Natural killer cell (primary cell): ENCODE measurements at regions not wholly inside any gene's neighbourhood (a gene's known extent, or its start where the extent isn't known, plus 50 kb on each side); places are given as distances from the start of the nearest gene placed in this dataset.

Experiments
- ATAC-seq, 3 donors: fragments of 150-1000 bp in 2 of 3; fragments of 200-7000 bp in 1 of 3; cut with Tn5 transposase; 1 replicate in 1 of 3; 2 replicates in 2 of 3; pipeline ENCODE4 v1.10.0; 2021; ENCODE audit warnings: mild to moderate bottlenecking in 2 of 3, moderate library complexity in 2 of 3
- DNase-seq, 2 donors: peaks; one replicate each; pipeline versions ENCODE4 v3.0.0 to v3.0.0-alpha.2; 2013 to 2021; ENCODE audit warnings: mixed read lengths in 1 of 2
- H3K27ac ChIP-seq: one replicate; pipeline ENCODE4 v1.5.1; 2013; ENCODE audit warnings: mild to moderate bottlenecking, low read length
- H3K27me3 ChIP-seq: one replicate; pipeline ENCODE4 v1.6.1; 2013; ENCODE audit warnings: low read length; ENCODE audit not compliant: control insufficient read depth, insufficient read depth
- H3K36me3 ChIP-seq: one replicate; pipeline ENCODE4 v1.6.1; 2013; ENCODE audit warnings: low read length; ENCODE audit not compliant: control insufficient read depth, insufficient read depth
- H3K4me1 ChIP-seq: one replicate; pipeline ENCODE4 v1.6.1; 2013; ENCODE audit warnings: low read length; ENCODE audit not compliant: control insufficient read depth, insufficient read depth
- H3K4me3 ChIP-seq: one replicate; pipeline ENCODE4 v1.5.1; 2013; ENCODE audit warnings: low read length
- H3K9me3 ChIP-seq: one replicate; pipeline ENCODE4 v1.6.1; 2013; ENCODE audit warnings: low read length; ENCODE audit not compliant: control insufficient read depth, insufficient read depth
- H3K27ac Mint-ChIP-seq, 2 donors: one replicate each; pipeline ENCODE4 v1.8.0; 2022; ENCODE audit warnings: mild to moderate bottlenecking in 2 of 2, mixed read lengths in 2 of 2, moderate library complexity in 1 of 2
- H3K27me3 Mint-ChIP-seq, 2 donors: one replicate each; pipeline ENCODE4 v1.8.0; 2022; ENCODE audit warnings: low read depth in 2 of 2, mixed read lengths in 2 of 2
- H3K36me3 Mint-ChIP-seq: one replicate; pipeline ENCODE4 v1.8.0; 2022; ENCODE audit warnings: mixed read lengths
- H3K4me1 Mint-ChIP-seq, 2 donors: one replicate each; pipeline ENCODE4 v1.8.0; 2022; ENCODE audit warnings: mixed read lengths in 2 of 2
- H3K4me3 Mint-ChIP-seq: one replicate; pipeline ENCODE4 v1.8.0; 2022; ENCODE audit warnings: mild to moderate bottlenecking, moderate library complexity, mixed read lengths
- H3K9me3 Mint-ChIP-seq, 2 donors: one replicate each; pipeline ENCODE4 v1.8.0; 2022; ENCODE audit warnings: mixed read lengths in 2 of 2
- WGBS: methylation state at CpG from one replicate; pipeline ENCODE4 v1.1.7; 2013; ENCODE audit warnings: missing lambda C conversion rate; ENCODE audit not compliant: insufficient coverage; 5-methylcytosine and 5-hydroxymethylcytosine counted together
- intact Hi-C: fragments of 100-400 bp; cut with micrococcal nuclease; formaldehyde crosslinking; loops from one replicate; pipeline ENCODE4 v1.14.2; 2022
- TF ChIP-seq, protein P1 (sequence below): fragments of 200-600 bp; IDR thresholded peaks from one replicate; pipeline ENCODE4 v1.8.0; 2022; ENCODE audit warnings: antibody characterized with exemption

DNA sequence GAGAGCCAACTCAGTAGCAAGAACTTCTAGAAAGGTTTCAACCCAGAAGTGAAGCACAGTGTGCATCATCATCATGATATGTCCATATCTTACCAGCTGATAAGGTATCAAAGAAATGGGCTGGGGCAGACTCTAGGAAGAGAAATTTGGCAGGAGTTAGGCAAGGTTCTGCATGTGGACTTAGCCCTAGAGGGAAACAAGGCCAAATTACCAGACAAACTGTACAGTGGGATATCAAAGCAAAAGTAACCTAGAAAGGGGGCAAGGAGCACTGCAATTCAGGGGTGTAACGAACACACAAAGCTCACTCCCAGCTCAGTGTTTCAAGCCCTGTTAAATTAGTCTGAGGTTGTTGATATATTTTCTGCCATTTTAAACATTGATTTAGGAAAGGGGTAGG, 407.4 kb downstream of the SMARCA1 start:
- intact Hi-C loops: no loop called here
- H3K4me3 Mint-ChIP-seq: no peak overlapping the region
- WGBS: 78% methylated on average over 1 of the region's 1 CpG
- TF ChIP-seq, protein P1, sequence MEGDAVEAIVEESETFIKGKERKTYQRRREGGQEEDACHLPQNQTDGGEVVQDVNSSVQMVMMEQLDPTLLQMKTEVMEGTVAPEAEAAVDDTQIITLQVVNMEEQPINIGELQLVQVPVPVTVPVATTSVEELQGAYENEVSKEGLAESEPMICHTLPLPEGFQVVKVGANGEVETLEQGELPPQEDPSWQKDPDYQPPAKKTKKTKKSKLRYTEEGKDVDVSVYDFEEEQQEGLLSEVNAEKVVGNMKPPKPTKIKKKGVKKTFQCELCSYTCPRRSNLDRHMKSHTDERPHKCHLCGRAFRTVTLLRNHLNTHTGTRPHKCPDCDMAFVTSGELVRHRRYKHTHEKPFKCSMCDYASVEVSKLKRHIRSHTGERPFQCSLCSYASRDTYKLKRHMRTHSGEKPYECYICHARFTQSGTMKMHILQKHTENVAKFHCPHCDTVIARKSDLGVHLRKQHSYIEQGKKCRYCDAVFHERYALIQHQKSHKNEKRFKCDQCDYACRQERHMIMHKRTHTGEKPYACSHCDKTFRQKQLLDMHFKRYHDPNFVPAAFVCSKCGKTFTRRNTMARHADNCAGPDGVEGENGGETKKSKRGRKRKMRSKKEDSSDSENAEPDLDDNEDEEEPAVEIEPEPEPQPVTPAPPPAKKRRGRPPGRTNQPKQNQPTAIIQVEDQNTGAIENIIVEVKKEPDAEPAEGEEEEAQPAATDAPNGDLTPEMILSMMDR: no peak
- ATAC-seq (no peak), DNase-seq (no peak)
- Histone ChIP-seq H3K4me1 (no peaks in the 10 kb centered on the region), H3K27me3 (no peaks in the 10 kb centered on the region), H3K4me3 (no peak overlapping the region), H3K36me3 (no peaks in the 10 kb centered on the region), H3K9me3 (no peaks in the 10 kb centered on the region), H3K27ac (no peak overlapping the region)
- no peaks in the 10 kb centered on the region for H3K4me1 Mint-ChIP-seq
- no peaks in the 10 kb centered on the region for H3K9me3 Mint-ChIP-seq
- no peak overlapping the region for H3K27ac Mint-ChIP-seq
- no peaks in the 10 kb centered on the region for H3K36me3 Mint-ChIP-seq
- peaks cover 0 to 37% of the 10 kb centered on the region in 2 donors for H3K27me3 Mint-ChIP-seq

DNA sequence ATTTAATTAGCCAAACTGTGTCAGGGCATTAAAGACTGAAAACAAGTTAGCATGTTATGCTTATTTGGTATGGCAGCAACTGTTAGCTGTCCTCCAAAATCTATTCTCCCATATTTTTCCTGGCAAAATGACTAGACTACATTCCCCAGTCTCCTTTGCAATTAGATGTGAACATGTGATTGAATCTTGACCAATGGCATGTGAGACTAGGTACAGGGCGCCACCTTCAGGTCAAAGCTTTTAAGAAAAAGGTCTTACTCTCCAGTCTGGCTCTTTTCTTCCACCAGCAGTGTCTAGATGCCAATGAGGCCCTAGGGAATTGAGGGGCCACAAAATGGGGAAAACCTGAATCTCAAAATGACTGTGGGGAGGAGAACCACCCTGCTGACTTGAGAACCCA, 408.2 kb downstream of the SMARCA1 start:
- no peak overlapping the region for H3K4me3 ChIP-seq
- ATAC-seq: no peak
- H3K27ac ChIP-seq: no peak overlapping the region
- no peak overlapping the region for H3K4me3 Mint-ChIP-seq
- no peaks in the 10 kb centered on the region for H3K27me3 ChIP-seq
- no peaks in the 10 kb centered on the region for H3K9me3 ChIP-seq
- no peak overlapping the region for H3K27ac Mint-ChIP-seq
- peaks cover 0 to 32% of the 10 kb centered on the region in 2 donors for H3K27me3 Mint-ChIP-seq
- DNase-seq: no peak
- H3K36me3 ChIP-seq: no peaks in the 10 kb centered on the region
- H3K4me1 ChIP-seq: no peaks in the 10 kb centered on the region
- H3K9me3 Mint-ChIP-seq: no peaks in the 10 kb centered on the region
- no peaks in the 10 kb centered on the region for H3K4me1 Mint-ChIP-seq
- WGBS: 50% methylated on average over 1 of the region's 1 CpG
- TF ChIP-seq, protein P1: no peak
- intact Hi-C loops: no loop called here
- H3K36me3 Mint-ChIP-seq: no peaks in the 10 kb centered on the region

DNA sequence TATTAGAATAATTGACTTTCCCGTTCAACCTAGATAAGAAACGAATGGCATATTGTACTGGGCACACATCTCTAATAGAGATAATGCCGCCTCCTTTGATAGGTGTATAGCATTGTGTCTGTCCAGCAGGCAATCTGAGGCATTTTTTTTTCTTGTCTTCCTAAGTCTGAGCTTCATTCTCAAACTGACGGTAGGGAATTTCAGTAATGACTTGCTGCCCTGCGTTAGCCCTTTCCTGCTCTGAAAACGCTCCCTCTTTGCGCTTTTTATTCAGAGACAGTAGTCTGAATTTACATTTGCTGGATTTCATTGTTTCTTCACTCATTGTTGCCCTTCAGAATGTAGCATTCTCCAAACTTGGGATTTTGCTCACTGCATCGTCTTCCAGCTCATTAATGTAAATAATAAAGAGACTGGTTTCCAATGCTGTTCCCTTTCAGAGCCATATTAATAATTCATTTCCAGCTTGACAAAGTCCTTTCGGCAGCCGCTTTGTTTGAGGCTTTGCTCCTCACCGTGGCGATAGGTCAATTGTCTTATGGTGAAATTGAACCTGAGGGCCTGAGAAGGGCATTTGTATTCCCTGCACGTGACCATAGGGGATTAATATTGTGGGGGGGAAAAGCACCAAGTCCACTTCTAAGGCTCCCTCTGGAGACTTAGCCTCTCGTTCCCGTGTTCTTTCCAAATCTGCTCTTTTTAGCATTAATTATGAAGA, 412.1 kb downstream of the SMARCA1 start:
- intact Hi-C loops: no loop called here

More for the DNA sequence above, 412.1 kb downstream of the SMARCA1 start:
- H3K36me3 ChIP-seq: no peaks in the 10 kb centered on the region
- H3K27me3 Mint-ChIP-seq: peaks cover 0 to 15% of the 10 kb centered on the region in 2 donors
- H3K4me1 ChIP-seq: no peaks in the 10 kb centered on the region
- no peaks in the 10 kb centered on the region for H3K36me3 Mint-ChIP-seq
- no peak overlapping the region for H3K4me3 Mint-ChIP-seq
- no peak for DNase-seq
- TF ChIP-seq, protein P1: no peak
- H3K9me3 ChIP-seq: no peaks in the 10 kb centered on the region
- no peak overlapping the region for H3K27ac Mint-ChIP-seq
- H3K4me3 ChIP-seq: no peak overlapping the region
- no peaks in the 10 kb centered on the region for H3K4me1 Mint-ChIP-seq
- H3K9me3 Mint-ChIP-seq: no peaks in the 10 kb centered on the region
- H3K27ac ChIP-seq: no peak overlapping the region
- 90% methylated on average over 10 of the region's 15 CpGs for WGBS
- no peaks in the 10 kb centered on the region for H3K27me3 ChIP-seq
- ATAC-seq: no peak
